B cell (primary cell): ENCODE measurements at regions not wholly inside any gene's neighbourhood (a gene's known extent, or its start where the extent isn't known, plus 50 kb on each side); places are given as distances from the start of the nearest gene placed in this dataset.

Source experiments
- CTCF ChIP-seq: fragments of 200-600 bp; IDR thresholded peaks from one replicate; pipeline ENCODE4 v1.8.0; 2022; ENCODE audit warnings: antibody characterized with exemption, mild to moderate bottlenecking
- EZH2 ChIP-seq: IDR thresholded peaks from 2 replicates; pipeline ENCODE4 v1.6.1; 2012; ENCODE audit warnings: borderline replicate concordance, low read depth, mild to moderate bottlenecking, moderate library complexity, low read length; ENCODE audit not compliant: insufficient read depth, poor library complexity, severe bottlenecking

- TF ChIP-seq CTCF (no peak), EZH2 (no peak)
Measured at GRCh38 chr9:1294641-1295258, 244.6 kb downstream of the DMRT2 start.
